CD1c-positive myeloid dendritic cell (primary cell): ENCODE measurements at regions not wholly inside any gene's neighbourhood (a gene's known extent, or its start where the extent isn't known, plus 50 kb on each side); places are given as distances from the start of the nearest gene placed in this dataset.

Source experiments
- DNase-seq: peaks from one replicate; pipeline ENCODE4 v3.0.0-alpha.2; 2016; ENCODE audit errors: extremely low spot score

GRCh38 chr3:25041871-25042584, 386.0 kb upstream of the RARB start:
- DNase-seq: no peak

DNA sequence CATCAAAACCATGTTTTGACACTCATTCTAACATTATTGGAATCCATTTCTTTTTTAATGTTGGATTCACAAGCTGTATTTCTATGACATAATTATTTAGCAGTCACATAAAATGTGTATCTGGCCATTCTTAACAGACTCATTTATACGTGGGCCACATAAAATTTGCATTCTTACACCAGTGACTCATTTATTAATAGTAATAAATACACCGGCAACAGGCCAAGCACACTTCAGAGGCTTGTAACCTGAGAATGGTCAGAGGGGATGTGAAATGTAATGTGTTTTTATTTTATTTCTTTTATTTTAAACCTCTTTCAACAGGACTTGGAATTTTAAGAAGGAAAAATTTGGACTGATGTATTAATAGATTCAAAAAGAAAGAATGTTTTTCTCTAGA, 384.9 kb upstream of the RARB start:
- DNase-seq: no peak

GRCh38 chr3:25043749-25044148, 384.3 kb upstream of the RARB start:
- no peak for DNase-seq

DNA sequence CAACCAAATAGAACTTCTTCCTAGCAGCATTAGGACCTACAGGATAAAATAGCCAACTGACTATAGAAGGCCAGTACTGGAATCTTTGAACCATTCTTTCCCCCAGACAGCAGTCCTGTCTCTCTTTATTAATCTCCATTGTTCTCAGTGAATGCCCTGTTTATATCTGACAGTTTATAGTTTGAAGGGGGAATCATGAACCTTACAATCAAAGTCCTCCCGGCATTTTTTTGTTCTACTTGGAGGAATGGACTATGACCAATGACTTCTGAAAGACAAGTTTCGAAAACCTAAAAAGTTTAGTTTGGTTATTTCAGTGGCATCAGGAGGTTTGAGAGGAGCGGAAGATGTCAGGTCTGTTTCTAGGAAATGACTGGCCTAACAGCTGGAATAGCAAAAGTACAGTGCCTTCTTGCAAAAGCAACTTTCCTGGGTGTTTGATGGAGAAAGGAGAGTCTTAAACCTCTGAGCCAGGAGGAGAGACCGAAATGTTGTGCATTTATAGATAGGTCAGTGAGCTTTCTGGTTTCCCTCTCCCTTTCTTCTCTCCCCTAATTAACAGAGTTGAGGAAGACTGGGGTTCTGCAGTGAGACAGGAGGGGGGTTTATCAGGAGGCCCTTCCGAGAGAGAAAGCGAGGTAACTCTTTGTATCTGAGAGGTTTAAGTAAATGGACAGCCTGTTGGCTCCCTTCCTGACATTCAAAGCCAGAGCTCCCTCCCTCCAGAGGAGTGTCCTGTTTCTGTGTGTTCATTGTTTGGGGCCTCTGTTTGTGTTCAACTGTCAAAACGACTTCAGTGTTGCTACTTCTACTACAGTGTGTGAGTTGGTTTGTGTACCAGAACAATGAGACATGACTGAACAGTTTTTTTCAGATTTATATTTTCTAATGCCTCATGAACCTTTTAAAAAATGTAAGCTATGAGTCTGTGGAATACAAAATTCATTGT, 383.0 kb upstream of the RARB start:
- no peak for DNase-seq

DNA sequence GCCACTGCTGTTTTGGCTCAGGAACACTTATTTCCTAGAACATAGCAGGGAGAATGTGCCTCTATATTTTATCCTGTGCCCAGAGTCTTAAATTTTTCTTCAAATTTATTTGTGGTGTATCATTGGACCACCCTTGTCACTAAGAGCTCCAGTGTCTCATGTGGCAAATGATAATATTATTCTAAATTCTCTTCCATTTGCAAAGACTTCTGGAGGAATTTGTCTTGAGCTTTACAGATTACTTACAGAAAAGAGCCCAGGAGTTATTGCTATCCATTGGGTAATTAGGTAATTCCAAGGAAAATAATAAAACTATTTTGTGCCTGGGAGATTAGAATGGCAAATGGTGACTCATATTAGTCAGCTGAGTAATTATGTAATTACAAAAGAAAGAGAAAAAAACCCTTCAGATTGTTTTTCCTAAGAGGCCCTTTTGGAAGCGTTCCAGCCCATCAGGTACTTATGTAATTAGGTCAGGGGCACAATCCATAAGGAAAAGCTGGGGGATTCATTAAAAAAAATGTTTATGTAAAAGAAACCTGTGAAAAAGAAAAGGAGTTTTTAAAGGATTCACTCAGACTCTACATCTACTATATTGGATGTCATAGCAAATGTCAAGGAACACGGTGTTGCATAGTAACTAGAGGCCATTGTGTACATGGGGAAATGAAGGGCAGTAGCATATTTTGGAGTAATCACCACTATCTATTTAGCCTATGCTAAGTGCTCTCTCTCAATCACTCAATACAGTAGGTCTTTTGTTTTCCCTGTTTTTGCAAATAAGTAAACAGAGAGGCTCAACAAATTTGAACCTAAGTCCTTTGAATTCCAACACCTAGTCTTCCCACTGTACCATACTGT, 380.9 kb upstream of the RARB start:
- DNase-seq: no peak

GRCh38 chr3:25049304-25049703, 378.8 kb upstream of the RARB start:
- DNase-seq: no peak

- DNase-seq: no peak
These were observed 374.7 kb upstream of the RARB start for GRCh38 chr3:25053360-25053759.

- no peak for DNase-seq
These were observed 371.9 kb upstream of the RARB start for GRCh38 chr3:25056036-25056755.

DNA sequence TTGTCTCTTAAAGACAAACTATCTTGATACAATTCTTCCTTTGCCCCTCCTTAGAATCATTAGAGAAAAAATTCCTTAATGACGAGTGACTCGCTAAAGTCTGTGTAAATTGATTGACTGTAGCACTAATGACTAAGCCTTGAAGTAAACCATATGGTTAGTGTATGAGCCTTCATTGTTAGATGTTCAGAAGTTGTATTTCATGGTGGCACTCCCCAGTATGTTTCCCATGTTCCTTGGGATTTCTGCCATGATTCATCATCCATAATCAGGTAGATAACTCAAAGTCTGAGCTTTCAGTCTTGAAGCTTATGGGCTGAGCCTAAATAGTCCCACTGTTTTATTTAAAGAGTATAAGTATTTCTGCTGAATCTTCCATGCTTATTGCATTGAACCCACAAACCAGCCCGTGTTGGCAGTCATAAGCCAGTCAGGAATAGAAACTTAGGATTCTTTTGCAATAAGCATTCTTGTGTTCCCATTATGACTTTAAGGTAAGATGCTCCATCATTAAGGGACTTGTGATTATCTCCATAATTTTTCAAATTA, 371.2 kb upstream of the RARB start:
- DNase-seq: no peak

DNA sequence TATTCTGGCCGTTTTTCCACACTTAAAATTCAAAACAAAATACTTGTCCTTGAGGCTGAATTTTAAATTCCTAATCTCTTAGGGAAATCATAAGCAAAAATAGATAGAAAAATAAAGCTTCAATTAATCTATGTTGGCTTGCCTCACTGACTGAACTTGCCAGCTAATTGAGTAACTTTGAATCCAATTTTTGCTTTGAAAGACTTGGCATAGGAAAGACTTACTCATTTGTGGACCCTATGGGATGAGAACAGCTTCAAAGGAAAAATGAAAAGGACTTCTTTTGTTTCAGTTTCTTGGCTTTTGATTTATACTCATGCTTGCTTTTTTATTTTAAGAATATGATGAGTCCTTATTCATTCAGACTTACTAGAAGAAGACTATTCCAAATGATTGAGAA, 370.7 kb upstream of the RARB start:
- DNase-seq: no peak

- DNase-seq: no peak
These were observed 363.4 kb upstream of the RARB start for GRCh38 chr3:25064681-25065080.

- DNase-seq: no peak
These were observed 358.1 kb upstream of the RARB start for GRCh38 chr3:25069970-25070369.

GRCh38 chr3:25071846-25072245, 356.2 kb upstream of the RARB start:
- DNase-seq: no peak

- no peak for DNase-seq
These were observed 354.6 kb upstream of the RARB start for GRCh38 chr3:25073423-25073822.

DNA sequence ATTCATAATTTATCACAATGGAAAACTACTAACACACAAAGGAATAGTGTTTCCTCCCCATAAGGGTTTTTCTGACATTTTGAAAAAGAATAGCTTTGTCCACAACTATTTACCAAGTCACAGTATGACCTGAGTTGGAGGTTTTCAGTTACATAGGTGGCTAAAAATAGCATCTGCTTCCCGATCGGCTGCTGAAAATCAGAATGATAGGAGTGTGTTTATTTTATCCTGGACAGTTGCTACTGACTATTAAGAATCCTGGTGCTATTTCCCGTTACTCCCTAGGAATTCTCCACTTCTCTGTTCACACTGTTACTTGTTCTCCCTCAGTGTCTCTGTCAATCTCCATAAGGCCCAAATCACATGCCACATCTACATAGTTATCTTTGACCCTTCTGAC, 353.9 kb upstream of the RARB start:
- DNase-seq: no peak

DNA sequence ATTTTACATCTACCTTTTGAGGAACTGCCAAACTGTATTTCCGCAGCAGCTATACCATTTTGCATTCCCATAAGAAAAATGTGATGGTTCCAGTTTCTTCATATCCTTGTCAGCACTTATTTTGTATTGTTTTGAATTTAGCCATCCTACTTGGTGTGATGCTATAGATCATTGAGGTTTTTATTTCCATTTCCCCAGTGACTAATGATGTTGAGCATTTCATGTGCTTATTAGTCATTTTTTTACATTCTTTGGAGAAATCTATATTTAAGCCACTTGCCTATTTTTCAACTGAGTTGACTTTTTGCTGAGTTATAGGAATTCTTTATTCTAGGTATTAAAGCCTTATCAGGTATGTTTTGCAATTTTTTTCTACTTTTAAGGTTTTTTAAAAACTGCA, 347.6 kb upstream of the RARB start:
- no peak for DNase-seq

- no peak for DNase-seq
These were observed 344.0 kb upstream of the RARB start for GRCh38 chr3:25084016-25084415.

DNA sequence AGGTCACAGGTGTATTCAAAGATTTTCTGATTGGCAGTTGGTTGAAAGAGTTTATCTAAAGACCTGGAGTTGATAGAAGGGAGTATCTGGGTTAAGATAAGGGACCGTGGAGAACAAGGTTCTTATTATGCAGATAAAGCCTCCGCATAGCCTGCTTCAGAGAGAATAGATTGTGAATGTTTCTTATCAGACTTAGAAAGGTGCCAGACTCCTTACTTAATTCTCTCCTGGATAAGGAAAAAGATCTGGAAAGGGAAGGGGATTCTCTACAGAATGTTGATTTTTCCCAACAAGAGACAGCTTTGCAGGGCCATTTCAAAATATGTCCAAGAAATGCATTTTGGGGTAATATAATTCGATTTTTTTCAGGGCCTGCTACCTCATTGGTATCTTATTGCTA, 341.3 kb upstream of the RARB start:
- DNase-seq: no peak

DNA sequence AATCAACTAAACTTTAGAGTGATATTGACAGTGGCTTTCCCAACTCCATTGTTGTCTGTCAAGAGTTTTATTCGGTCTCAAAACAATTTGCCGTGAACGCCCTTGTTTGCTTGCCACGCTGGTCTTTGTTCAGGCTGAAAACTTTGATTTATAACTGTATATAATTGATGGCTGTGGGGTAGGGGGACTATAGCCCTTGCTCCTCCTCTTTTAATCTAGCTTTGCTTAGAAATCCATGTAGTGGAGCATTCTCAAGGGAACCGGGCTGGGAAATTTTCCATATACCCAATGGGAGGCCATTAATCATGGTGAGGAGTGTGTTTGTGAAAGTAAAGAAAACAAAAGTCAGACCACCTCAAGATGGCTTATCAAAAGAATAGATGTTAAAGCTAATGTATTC, 339.8 kb upstream of the RARB start:
- no peak for DNase-seq

GRCh38 chr3:25090698-25091453, 337.2 kb upstream of the RARB start:
- DNase-seq: no peak

GRCh38 chr3:25091934-25092333, 336.1 kb upstream of the RARB start:
- DNase-seq: no peak
